HG02678 (cell line): ENCODE measurements at regions not wholly inside any gene's neighbourhood (a gene's known extent, or its start where the extent isn't known, plus 50 kb on each side); places are given as distances from the start of the nearest gene placed in this dataset.

Source experiments
- ATAC-seq: cut with Tn5 transposase; IDR thresholded peaks from one replicate; pipeline ENCODE4 v1.9.1; 2021; ENCODE audit warnings: mild to moderate bottlenecking, moderate library complexity; ENCODE audit not compliant: unreplicated experiment

DNA sequence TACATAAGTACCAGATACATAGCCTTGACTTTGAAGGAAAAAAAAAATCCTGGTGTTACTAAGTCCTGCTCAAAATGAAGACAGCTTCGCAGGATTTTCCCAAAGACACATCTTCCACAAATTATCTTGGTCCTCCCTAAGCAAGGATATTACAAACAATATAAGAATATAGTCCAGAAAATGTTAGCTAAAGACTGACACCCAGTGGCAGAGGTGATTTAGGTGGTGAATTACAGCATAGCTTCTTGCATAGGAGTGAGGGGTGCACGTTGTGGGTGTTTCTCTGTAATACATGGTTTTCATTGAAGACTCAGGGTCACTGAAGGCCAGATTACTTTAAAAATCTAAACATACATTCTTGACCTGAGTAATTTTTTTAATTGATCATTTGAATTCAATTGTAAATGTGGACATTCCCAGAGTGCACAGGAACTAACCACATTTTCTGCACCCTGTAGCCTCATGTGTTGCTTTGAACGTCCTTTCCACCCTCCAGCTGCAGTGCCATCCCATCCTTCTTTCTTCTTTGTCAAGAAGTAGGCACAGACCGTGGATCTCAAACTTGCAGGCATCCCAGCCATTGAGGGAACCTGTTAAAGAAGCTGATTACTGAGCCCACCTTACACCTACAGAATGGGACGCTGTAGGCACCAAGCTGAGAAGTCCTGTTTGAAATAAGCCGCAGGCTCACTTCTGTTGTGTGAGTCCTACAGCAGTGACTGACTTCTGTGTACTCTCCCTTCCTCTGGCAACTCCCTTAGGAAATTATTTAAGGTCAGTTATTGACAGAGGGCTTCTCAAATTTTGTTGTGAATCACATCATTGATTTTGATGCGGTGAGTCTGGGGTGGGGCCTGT is 102.6 kb downstream of the PERP start:
- no peak for ATAC-seq

DNA sequence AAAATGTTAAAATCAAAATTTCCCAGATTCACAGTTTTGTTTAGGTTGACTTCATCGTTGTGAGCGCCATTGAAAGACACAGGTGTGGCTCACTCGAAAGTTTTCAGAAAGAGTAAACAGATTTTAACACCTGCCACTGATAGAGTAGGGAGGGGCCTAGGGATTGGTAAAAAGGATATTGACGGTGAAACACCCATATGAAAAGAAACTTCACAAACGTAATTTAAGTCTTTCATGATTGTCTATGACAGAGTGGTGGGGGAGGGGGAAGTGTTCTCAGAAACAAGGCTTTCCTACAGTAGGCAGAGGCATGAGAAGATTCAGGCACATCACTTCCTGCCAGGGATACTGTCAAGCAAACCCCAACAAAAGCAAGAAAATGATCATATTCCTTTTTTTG is 101.4 kb downstream of the PERP start:
- no peak for ATAC-seq

- ATAC-seq = no peak
Measured at GRCh38 chr6:138007014-138007472, 100.2 kb downstream of the PERP start.

DNA sequence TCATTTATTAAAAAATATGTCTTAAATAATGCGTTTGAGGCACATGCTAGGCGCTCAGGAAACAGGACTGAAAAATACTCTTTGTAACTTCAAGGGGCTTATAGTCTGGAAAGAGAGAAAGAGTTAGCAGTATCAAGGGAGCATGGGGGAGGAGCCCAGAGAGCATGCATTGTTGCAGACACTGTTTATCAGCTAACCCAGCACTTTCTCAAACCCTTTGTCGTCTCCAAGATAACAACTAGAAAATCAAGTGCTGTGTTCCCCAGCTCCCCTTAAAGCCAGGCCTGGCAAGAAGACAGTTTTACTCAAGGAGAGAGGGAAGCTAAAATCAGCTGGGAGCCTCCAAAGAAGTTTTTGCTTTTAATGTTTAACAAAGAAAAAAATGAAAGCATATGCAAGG is 98.4 kb downstream of the PERP start:
- ATAC-seq = no peak

- ATAC-seq = no peak
Measured at GRCh38 chr6:138011413-138011812, 95.8 kb downstream of the PERP start.

- ATAC-seq = no peak
Measured at GRCh38 chr6:138012682-138013081, 94.5 kb downstream of the PERP start.

GRCh38 chr6:138013959-138014358 is 93.3 kb downstream of the PERP start:
- ATAC-seq = no peak

DNA sequence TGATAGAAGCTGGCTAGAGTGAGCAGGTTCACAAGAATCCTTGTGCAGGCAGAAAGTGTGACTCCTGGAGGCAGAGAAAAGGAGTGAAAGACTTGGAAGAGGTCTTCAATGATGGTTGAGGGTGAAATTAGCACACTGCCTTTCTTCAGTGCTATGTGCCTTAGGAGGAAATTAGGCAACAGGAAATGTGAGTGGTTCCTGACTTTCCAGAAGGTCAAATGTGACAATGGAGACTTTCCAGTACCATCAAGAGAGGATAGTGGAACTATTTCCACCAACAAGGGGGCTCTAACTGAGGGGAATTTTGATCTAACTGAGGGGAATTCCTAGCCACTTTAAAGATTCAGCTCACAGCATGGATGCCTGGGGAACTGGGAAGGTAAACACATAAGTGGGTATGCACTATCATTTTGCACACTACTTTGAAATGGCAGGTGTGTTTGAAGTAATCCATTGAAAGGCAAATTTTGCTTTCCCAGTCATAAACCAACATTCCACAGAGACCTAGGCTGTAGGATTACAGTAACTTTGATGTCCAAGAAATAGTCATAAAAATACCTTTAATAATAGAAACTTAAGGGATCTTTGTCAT is 90.0 kb downstream of the PERP start:
- ATAC-seq = no peak

- ATAC-seq = no peak
Measured at GRCh38 chr6:138018297-138018696, 88.9 kb downstream of the PERP start.

DNA sequence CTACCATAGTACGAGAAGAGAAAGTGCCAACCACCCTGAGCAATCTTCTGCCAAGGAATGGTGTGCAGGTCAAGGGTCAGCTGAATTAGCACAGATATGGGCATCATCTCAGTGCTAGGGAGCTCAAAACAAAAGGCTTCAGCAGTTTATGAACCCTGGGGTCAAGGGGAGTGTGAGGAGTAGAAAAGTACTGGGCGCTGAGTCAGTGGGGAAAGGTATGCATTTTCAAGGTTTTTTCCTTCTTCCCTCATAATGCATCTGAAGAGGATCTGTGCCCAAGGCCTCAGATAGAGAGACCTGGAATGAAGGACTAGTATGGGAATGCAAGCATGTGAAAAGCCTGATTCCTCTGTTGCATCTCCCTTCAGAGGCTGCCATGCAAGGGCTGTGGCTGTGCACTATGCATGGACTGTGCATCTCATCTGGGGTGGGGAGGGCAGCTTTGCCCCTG is 81.7 kb downstream of the PERP start:
- ATAC-seq = no peak

DNA sequence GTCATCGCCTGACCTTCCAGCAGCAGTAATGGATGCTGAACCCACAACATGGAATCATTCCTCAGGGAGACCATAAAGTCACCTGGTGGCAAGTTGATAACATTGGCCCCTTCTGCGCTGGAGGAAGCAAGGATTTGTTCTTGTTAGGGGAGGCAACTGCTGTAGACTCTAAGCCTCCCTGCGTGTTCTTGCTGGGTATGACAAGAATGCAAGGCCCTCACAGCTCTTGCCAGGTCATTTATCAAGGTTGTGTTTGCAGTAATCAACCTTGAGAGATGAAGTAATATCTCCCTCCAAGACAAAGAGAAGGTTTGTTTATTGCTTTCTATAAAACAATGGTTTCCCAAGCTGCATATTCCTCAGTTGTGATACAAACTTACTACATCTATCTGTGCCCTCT is 80.9 kb downstream of the PERP start:
- no peak for ATAC-seq

DNA sequence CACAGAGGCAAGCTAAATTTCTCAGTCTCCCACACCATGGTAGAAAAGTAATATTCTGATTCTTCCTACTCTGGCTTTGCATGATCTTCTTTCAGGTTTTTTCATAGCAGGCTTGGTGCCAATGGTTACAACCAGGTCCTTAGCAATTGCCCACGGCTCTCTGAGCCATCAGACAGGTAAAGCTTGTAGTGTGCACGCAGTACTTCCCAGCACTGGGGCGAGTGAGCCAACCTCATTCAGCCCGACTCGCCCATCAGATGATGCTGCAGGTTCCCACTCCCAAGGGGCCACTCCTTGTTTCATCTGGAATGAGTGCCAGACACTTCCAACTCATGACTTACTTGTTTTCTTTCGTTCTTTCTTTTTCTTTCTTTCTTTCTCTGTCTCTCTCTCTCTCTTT is 78.3 kb downstream of the PERP start:
- no peak for ATAC-seq

- ATAC-seq = no peak
Measured at GRCh38 chr6:138030872-138031271, 76.3 kb downstream of the PERP start.

- no peak for ATAC-seq
Measured at GRCh38 chr6:138031417-138031816, 75.8 kb downstream of the PERP start.

GRCh38 chr6:138031850-138032249 is 75.4 kb downstream of the PERP start:
- no peak for ATAC-seq

DNA sequence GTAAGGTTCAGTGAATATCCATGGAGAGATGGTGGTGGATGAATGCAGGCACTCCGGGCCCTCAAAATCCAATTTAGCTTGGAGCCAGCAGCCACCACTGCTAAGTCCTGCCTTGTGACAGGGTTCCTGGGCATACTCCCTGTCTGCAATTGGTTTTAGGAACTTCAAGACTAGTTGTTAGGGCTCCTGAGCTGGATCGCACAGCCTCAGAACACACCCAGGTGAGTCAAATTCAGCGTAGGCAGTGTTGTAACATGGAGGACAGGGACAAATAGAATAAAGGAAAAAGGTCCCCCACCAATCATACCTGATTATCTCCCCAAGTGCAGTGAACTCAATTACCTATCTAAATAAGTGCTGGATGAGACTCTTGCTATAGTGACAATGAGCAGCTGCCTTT is 74.6 kb downstream of the PERP start:
- ATAC-seq = no peak

- no peak for ATAC-seq
Measured at GRCh38 chr6:138034229-138034628, 73.0 kb downstream of the PERP start.

- no peak for ATAC-seq
Measured at GRCh38 chr6:138035070-138035469, 72.1 kb downstream of the PERP start.

- ATAC-seq = no peak
Measured at GRCh38 chr6:138036111-138036510, 71.1 kb downstream of the PERP start.

DNA sequence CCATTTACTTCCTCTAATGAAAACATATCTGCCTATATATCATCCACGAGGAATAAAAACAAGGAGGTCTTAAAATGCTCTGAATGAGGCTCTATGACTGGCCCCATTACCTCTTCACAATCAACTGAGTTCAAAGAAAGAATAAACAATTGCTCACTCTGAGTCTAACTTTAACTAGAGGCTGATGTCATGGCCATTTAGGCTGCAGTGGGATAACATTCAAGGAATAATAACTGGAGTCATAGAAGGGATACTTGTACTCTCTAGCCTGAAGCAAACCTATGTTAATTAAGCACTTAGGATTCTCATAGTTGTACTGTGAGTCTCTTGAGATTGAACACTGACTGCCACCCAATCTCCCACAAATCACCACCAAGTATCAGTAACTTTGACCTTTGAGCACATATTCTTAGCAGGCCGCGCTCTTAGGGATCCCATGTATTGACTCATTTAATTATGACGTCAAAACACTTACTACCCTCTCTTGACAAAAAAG is 70.2 kb downstream of the PERP start:
- no peak for ATAC-seq

DNA sequence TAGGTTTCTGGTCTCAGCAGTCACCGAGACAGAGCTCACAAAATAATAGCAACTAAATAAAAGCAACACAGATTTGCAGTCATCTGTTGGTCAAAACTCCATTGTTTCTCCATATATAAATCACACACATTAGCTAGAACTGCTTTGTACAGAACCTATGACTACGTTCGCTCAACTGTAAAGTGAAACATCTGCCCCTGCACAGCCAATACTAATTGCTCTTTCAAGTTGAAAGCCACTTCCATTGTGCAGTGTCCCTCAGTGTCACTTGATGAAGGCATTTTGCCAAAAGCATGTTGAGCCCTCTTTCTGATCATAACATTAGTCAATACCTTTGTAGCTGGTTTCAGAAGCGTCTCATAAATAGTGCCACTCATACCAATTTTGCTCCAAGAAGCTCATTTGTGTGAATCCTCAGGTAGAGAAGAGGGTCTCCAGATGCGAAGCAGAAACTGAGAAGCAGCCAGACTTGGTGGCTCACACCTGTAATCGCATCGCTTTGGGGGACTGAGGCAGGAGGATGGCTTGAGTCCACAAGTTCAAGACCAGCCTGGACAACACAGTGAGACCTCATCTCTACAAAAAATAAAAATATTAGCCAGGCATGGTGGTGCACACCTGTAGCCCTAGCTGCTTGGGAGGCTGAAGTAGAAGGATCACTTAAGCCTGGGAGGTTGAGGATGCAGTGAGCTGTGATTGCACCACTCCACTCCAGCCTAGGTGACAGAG is 68.9 kb downstream of the PERP start:
- ATAC-seq = no peak
